ENCODE measurements at regions not wholly inside any gene's neighbourhood (a gene's known extent, or its start where the extent isn't known, plus 50 kb on each side); places are given as distances from the start of the nearest gene placed in this dataset.

DNA sequence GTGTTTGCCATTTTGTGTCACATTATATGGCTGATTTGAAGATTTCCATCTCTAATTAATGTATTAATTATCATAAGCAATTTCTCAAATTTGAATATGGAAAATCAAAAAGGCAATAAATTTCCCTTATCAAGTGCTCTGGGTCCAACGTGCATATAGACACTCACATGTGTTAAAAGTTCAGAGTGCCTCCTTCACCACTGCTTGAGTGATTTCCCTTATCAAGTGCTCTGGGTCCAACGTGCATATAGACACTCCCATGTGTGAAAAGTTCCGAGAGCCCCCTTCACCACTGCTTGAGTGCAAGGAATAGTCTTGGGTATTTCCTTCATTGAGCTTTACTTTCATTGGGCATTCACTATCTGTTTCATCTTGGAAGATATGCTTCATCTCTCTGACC is 421.0 kb upstream of the ZNF717 start:
- H3K27ac ChIP-seq = no peak overlapping the region
- H3K27me3 ChIP-seq = no peaks in the 10 kb centered on the region
- TF ChIP-seq, protein P1, sequence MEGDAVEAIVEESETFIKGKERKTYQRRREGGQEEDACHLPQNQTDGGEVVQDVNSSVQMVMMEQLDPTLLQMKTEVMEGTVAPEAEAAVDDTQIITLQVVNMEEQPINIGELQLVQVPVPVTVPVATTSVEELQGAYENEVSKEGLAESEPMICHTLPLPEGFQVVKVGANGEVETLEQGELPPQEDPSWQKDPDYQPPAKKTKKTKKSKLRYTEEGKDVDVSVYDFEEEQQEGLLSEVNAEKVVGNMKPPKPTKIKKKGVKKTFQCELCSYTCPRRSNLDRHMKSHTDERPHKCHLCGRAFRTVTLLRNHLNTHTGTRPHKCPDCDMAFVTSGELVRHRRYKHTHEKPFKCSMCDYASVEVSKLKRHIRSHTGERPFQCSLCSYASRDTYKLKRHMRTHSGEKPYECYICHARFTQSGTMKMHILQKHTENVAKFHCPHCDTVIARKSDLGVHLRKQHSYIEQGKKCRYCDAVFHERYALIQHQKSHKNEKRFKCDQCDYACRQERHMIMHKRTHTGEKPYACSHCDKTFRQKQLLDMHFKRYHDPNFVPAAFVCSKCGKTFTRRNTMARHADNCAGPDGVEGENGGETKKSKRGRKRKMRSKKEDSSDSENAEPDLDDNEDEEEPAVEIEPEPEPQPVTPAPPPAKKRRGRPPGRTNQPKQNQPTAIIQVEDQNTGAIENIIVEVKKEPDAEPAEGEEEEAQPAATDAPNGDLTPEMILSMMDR (IDR thresholded peaks at IDR 0.05) = no peak
- no peak for TF ChIP-seq POLR2A (IDR thresholded peaks at IDR 0.05)
- H3K9me3 ChIP-seq = no peaks in the 10 kb centered on the region
- intact Hi-C loops (cut with DNase I) = no loop called here
- H3K4me1 ChIP-seq = no peaks in the 10 kb centered on the region
- no peaks in the 10 kb centered on the region for H3K36me3 ChIP-seq
- no peak overlapping the region for H3K4me3 ChIP-seq
- WGBS, 4 donors = 22 to 32% (median 29%) methylated on average over 3 of the region's 3 CpGs
- ATAC-seq (no peak), DNase-seq (no peak)

DNA sequence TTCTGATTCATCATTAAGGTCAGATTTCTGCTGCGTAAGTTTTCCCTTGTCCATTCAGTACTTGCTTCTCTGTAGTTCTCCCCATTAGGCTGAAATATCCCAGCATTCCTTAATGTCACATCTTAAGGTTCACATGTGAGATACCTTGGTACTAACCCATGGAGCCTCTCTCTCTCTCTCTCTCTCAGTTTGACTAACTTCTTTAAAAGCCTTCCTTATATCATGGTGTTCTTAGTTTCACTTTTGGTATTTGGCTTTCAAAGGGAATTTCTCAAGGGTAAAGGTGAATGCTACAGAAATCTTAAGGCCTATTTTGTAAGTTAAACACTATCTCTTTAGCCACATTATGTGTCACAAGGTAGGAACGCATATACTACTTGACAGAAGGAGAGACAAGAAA is 427.3 kb upstream of the ZNF717 start:
- no peak overlapping the region for H3K4me3 ChIP-seq
- WGBS, 4 donors = 83 to 92% (median 84%) methylated on average over 2 of the region's 2 CpGs
- ATAC-seq (no peak), DNase-seq (no peak)
- no peaks in the 10 kb centered on the region for H3K4me1 ChIP-seq
- no peaks in the 10 kb centered on the region for H3K27me3 ChIP-seq
- peaks cover 0 to 13% (median 5%) of the 10 kb centered on the region in 12 donors for H3K9me3 ChIP-seq
- H3K36me3 ChIP-seq = no peaks in the 10 kb centered on the region
- TF ChIP-seq POLR2A (IDR thresholded peaks at IDR 0.05) = no peak
- TF ChIP-seq, protein P1 (IDR thresholded peaks at IDR 0.05) = no peak
- H3K27ac ChIP-seq = no peak overlapping the region
- intact Hi-C loops (cut with DNase I) = no loop called here

DNA sequence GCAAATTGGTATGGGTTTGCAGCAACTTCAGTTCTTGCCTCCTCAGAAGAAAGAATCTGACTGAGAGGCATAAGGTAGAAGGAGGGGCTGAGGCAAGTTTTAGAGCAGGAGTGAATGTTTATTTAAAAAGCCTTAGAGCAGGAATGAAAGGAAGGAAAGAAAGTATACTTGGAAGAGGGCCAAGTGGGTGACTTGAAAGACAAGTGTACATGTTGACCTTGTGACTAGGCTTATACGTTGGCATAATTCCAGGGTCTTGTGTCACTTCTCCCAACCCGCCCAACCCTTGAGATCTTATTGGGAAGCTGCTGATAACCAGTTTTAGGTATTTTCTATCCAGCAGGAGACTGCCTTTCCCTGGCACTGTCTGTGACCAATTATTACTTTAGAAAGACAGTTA is 436.9 kb upstream of the ZNF717 start:
- no peak overlapping the region for H3K4me3 ChIP-seq
- intact Hi-C loops (cut with DNase I) = no loop called here
- DNase-seq (no peak), ATAC-seq (no peak)
- H3K9me3 ChIP-seq = peaks cover 0 to 2% (median 0%) of the 10 kb centered on the region in 12 donors
- no peak overlapping the region for H3K27ac ChIP-seq
- H3K4me1 ChIP-seq = no peaks in the 10 kb centered on the region
- no peaks in the 10 kb centered on the region for H3K27me3 ChIP-seq
- 22 to 35% (median 26%) methylated on average over 2 of the region's 2 CpGs for WGBS, 4 donors
- H3K36me3 ChIP-seq = no peaks in the 10 kb centered on the region
- no peak for TF ChIP-seq POLR2A (IDR thresholded peaks at IDR 0.05)
- TF ChIP-seq, protein P1 (IDR thresholded peaks at IDR 0.05) = no peak

DNA sequence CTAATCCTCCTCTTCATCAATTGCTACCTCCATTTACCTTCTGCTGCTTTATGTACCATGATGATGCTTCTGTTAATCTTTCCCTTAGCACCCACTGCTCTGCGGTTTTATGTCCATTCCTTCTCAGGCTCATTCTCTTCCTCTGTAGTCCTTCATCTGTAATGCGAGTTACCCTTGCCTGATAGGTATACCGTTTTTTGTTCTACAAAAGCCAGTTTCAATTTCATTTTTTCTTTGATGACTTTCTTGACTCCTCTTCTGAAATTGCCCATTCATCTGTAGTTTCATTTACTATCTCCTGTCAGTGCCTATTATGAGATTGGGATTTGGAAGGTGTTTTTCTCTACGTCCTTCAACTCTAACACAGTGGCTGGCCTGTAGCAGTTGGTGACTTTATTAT is 445.9 kb upstream of the ZNF717 start:
- TF ChIP-seq POLR2A (IDR thresholded peaks at IDR 0.05) = no peak
- TF ChIP-seq, protein P1 (IDR thresholded peaks at IDR 0.05) = no peak
- Histone ChIP-seq H3K4me1 (no peaks in the 10 kb centered on the region), H3K4me3 (no peak overlapping the region), H3K9me3 (peaks cover 0 to 4% (median 0%) of the 10 kb centered on the region in 12 donors), H3K27ac (no peak overlapping the region), H3K36me3 (no peaks in the 10 kb centered on the region), H3K27me3 (no peaks in the 10 kb centered on the region)
- no peak for ATAC-seq
- no peak for DNase-seq
- intact Hi-C loops (cut with DNase I) = no loop called here
- WGBS, 4 donors = 81 to 88% (median 87%) methylated on average over 4 of the region's 4 CpGs
